SJSA1 (cell line): ENCODE measurements at regions not wholly inside any gene's neighbourhood (a gene's known extent, or its start where the extent isn't known, plus 50 kb on each side); places are given as distances from the start of the nearest gene placed in this dataset.
"Not testable (repeated sequence)": the region's sequence is repeated elsewhere in the genome, so short reads cannot be mapped to it uniquely, and the experiment has no call there.

Experiments
- DNase-seq, 2 experiments: peaks; one replicate each; pipeline ENCODE4 v3.0.0-alpha.2; 2015 to 2020; ENCODE audit warnings: low spot score in 2 of 2, low read depth in 1 of 2
- H3K27ac ChIP-seq: fragments of 250-450 bp; sonication (Bioruptor Pico); 2 replicates; pipeline ENCODE4 v1.5.1; 2020; ENCODE audit warnings: mild to moderate bottlenecking, moderate library complexity
- H3K27me3 ChIP-seq: fragments of 250-450 bp; sonication (Bioruptor Pico); replicated peaks from 2 replicates; pipeline ENCODE4 v1.5.1; 2020; ENCODE audit warnings: mild to moderate bottlenecking, moderate library complexity
- H3K36me3 ChIP-seq: fragments of 250-450 bp; sonication (Bioruptor Pico); 2 replicates; pipeline ENCODE4 v1.5.1; 2020; ENCODE audit warnings: mild to moderate bottlenecking
- H3K4me1 ChIP-seq: fragments of 250-450 bp; sonication (Bioruptor Pico); replicated peaks from 2 replicates; pipeline ENCODE4 v1.6.1; 2021; ENCODE audit warnings: mild to moderate bottlenecking
- H3K4me3 ChIP-seq: fragments of 250-450 bp; sonication (Bioruptor Pico); 2 replicates; pipeline ENCODE4 v1.5.1; 2020; ENCODE audit warnings: mild to moderate bottlenecking
- H3K9me3 ChIP-seq: fragments of 250-450 bp; sonication (Bioruptor Pico); replicated peaks from 2 replicates; pipeline ENCODE4 v1.5.1; 2020; ENCODE audit warnings: mild to moderate bottlenecking

DNA sequence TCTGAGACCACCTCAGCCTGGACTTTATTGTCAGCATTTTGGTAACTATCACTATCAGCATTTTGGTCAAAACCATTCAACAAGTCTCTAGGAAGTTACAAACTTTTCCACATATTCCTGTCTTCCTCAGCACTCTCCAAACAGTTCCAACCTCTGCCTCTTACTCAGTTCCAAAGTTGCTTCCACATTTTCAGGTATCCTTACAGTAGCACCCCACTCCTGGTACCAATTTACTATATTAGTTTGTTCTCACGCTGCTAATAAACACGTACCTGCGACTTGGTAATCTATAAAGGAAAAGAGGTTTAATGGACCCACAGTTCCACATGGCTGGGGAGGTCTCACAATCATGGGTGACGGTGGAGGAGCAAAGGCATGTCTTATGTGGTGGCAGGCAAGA is 551.3 kb downstream of the DMRTA1 start:
- Histone ChIP-seq H3K9me3 (no peaks in the 10 kb centered on the region), H3K4me3 (no peak overlapping the region), H3K4me1 (no peaks in the 10 kb centered on the region), H3K27ac (no peak overlapping the region), H3K27me3 (no peaks in the 10 kb centered on the region), H3K36me3 (no peaks in the 10 kb centered on the region)
- no peak for DNase-seq

- no peaks in the 10 kb centered on the region for H3K4me1 ChIP-seq
- DNase-seq, result no peak
- no peak overlapping the region for H3K4me3 ChIP-seq
- no peaks in the 10 kb centered on the region for H3K27me3 ChIP-seq
- no peaks in the 10 kb centered on the region for H3K9me3 ChIP-seq
- H3K36me3 ChIP-seq, result no peaks in the 10 kb centered on the region
- H3K27ac ChIP-seq, result no peak overlapping the region
Measured at GRCh38 chr9:23005156-23005555, 558.5 kb downstream of the DMRTA1 start.

GRCh38 chr9:23006127-23006526 is 559.5 kb downstream of the DMRTA1 start:
- H3K27me3 ChIP-seq, result no peaks in the 10 kb centered on the region
- no peak overlapping the region for H3K4me3 ChIP-seq
- no peaks in the 10 kb centered on the region for H3K4me1 ChIP-seq
- no peaks in the 10 kb centered on the region for H3K36me3 ChIP-seq
- H3K27ac ChIP-seq, result no peak overlapping the region
- H3K9me3 ChIP-seq, result no peaks in the 10 kb centered on the region
- no peak for DNase-seq

- no peak for DNase-seq
- Histone ChIP-seq H3K4me1 (no peaks in the 10 kb centered on the region), H3K36me3 (no peaks in the 10 kb centered on the region), H3K4me3 (no peak overlapping the region), H3K27me3 (no peaks in the 10 kb centered on the region), H3K9me3 (no peaks in the 10 kb centered on the region), H3K27ac (no peak overlapping the region)
Measured at GRCh38 chr9:23011669-23012068, 565.0 kb downstream of the DMRTA1 start.

GRCh38 chr9:23015557-23015956 is 568.9 kb downstream of the DMRTA1 start:
- Histone ChIP-seq H3K4me3 (no peak overlapping the region), H3K27me3 (no peaks in the 10 kb centered on the region), H3K27ac (no peak overlapping the region), H3K4me1 (no peaks in the 10 kb centered on the region), H3K36me3 (no peaks in the 10 kb centered on the region), H3K9me3 (no peaks in the 10 kb centered on the region)
- DNase-seq, result no peak

DNA sequence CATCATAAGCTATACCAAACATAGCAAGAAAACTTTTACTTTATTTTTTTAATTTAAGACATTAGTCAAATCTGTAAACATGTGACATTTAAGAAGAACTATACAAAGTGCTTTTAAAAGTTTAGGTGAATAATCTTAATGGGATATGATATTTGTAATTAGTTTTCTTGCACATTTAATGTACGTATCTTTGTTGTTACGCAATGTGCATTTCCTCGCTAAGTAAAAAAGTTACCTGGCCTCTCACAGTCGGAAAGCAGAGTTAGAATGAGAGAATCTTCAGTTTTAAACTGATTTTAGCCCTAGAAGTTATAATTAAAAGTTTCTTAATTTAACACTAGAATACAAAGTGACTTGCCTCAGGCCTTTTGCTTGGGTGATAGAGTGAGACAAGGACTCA is 589.8 kb downstream of the DMRTA1 start:
- no peak overlapping the region for H3K27ac ChIP-seq
- no peaks in the 10 kb centered on the region for H3K9me3 ChIP-seq
- no peaks in the 10 kb centered on the region for H3K27me3 ChIP-seq
- no peak overlapping the region for H3K4me3 ChIP-seq
- no peaks in the 10 kb centered on the region for H3K4me1 ChIP-seq
- DNase-seq, result no peak
- no peaks in the 10 kb centered on the region for H3K36me3 ChIP-seq

DNA sequence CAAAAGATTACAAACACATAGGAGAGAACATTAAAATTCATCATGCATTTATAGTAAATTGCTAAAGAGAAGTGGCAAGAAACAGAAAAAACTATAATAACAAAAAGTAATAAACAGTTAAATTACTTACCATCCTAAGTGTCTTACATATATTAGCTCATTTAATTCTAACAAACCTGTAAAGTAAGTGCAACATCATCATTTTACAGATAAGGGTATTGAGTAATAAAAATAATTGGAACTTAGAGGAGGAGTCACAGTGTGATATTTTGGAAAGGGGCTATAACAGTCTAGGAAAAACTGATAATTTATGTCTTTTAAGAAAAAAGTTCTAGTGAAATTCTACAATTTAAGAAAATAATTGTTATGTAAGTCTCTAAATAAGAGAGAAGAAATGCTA is 592.8 kb downstream of the DMRTA1 start:
- H3K9me3 ChIP-seq, result no peaks in the 10 kb centered on the region
- H3K27me3 ChIP-seq, result no peaks in the 10 kb centered on the region
- H3K4me3 ChIP-seq, result no peak overlapping the region
- no peak overlapping the region for H3K27ac ChIP-seq
- no peaks in the 10 kb centered on the region for H3K4me1 ChIP-seq
- no peaks in the 10 kb centered on the region for H3K36me3 ChIP-seq
- no peak for DNase-seq

DNA sequence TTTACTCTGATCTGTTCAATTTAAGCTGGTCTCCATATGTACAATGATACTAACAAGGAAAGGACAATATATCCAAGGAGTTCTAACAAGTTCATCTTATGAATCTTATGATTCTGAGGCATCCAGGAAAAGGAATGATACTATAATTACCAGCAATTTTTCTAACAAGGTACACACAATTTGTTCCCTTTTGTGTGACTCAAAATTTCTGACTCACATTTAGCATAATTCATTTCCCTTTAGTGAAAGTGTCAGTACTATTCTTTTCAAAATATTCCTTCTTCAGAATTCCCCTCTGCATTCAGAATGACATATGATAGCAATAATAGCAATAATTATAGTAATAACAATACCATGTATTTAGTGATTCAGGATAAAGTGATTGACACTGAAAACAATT is 594.8 kb downstream of the DMRTA1 start:
- DNase-seq, result no peak
- H3K27ac ChIP-seq, result no peak overlapping the region
- H3K36me3 ChIP-seq, result no peaks in the 10 kb centered on the region
- no peak overlapping the region for H3K4me3 ChIP-seq
- H3K9me3 ChIP-seq, result no peaks in the 10 kb centered on the region
- H3K4me1 ChIP-seq, result no peaks in the 10 kb centered on the region
- no peaks in the 10 kb centered on the region for H3K27me3 ChIP-seq

DNA sequence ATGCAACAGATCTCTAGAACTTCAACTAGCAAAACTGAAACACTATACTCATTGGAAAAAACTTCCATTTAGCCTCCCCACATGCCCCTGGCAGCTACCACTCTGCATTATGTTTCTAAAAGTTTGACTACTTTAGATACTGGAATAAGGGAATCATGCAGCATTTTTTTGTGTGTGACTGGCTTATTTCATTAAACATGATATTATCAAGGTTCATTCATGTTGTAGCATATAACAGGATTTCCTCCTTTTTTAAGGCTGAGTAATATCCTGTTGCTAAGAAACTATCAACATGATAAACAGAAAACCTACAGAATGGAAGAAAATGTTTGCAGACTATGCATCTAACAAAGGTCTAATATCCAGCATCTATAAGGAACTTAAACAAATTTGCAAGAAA is 597.9 kb downstream of the DMRTA1 start:
- Histone ChIP-seq H3K9me3 (no peaks in the 10 kb centered on the region), H3K4me1 (no peaks in the 10 kb centered on the region), H3K36me3 (no peaks in the 10 kb centered on the region), H3K27me3 (no peaks in the 10 kb centered on the region), H3K27ac (no peak overlapping the region), H3K4me3 (no peak overlapping the region)
- DNase-seq, result no peak

- H3K4me3 ChIP-seq, H3K36me3 ChIP-seq, H3K27ac ChIP-seq, H3K27me3 ChIP-seq, H3K9me3 ChIP-seq, DNase-seq, H3K4me1 ChIP-seq: not testable (repeated sequence)
Measured at GRCh38 chr9:23046026-23046425, 599.4 kb downstream of the DMRTA1 start.

GRCh38 chr9:23050548-23050947 is 603.9 kb downstream of the DMRTA1 start:
- no peak for DNase-seq
- Histone ChIP-seq H3K36me3 (no peaks in the 10 kb centered on the region), H3K27ac (no peak overlapping the region), H3K4me1 (no peaks in the 10 kb centered on the region), H3K4me3 (no peak overlapping the region), H3K27me3 (no peaks in the 10 kb centered on the region), H3K9me3 (no peaks in the 10 kb centered on the region)

DNA sequence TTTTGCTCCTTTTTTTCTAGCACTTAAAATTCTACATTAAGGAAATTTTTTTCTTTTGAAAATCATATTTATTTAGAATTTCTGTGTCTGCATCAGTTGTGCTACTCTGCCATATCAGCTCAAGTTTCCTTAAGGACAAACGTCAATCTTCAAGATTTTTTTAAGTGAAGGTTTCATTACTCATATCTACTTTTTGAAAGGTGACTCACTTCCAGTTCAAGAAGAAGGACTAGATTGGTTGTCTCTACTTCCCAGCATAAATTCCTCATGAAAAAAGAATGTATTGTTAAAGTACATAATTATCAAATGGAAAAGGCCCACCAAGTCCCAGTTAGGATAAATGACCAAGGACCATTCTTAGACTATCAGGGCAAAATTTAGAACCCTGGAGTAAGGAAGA is 626.5 kb downstream of the DMRTA1 start:
- Histone ChIP-seq H3K4me3 (no peak overlapping the region), H3K27ac (no peak overlapping the region), H3K36me3 (no peaks in the 10 kb centered on the region), H3K9me3 (no peaks in the 10 kb centered on the region), H3K4me1 (no peaks in the 10 kb centered on the region), H3K27me3 (no peaks in the 10 kb centered on the region)
- no peak for DNase-seq

GRCh38 chr9:23079798-23080197 is 633.2 kb downstream of the DMRTA1 start:
- no peak overlapping the region for H3K4me3 ChIP-seq
- DNase-seq, result no peak

GRCh38 chr9:23081377-23081776 is 634.8 kb downstream of the DMRTA1 start:
- no peak overlapping the region for H3K27ac ChIP-seq
- H3K4me3 ChIP-seq, result no peak overlapping the region
- H3K36me3 ChIP-seq, result no peaks in the 10 kb centered on the region
- DNase-seq, result no peak
- H3K27me3 ChIP-seq, result no peaks in the 10 kb centered on the region
- H3K9me3 ChIP-seq, result no peaks in the 10 kb centered on the region
- H3K4me1 ChIP-seq, result no peaks in the 10 kb centered on the region

More at GRCh38 chr9:23079798-23080197, 633.2 kb downstream of the DMRTA1 start:
- Histone ChIP-seq H3K9me3 (no peaks in the 10 kb centered on the region), H3K4me1 (no peaks in the 10 kb centered on the region), H3K36me3 (no peaks in the 10 kb centered on the region), H3K27me3 (no peaks in the 10 kb centered on the region), H3K27ac (no peak overlapping the region)

- DNase-seq, result no peak
- no peaks in the 10 kb centered on the region for H3K36me3 ChIP-seq
- H3K4me3 ChIP-seq, result no peak overlapping the region
Measured at GRCh38 chr9:23088932-23089364, 642.3 kb downstream of the DMRTA1 start.

More at GRCh38 chr9:23088932-23089364, 642.3 kb downstream of the DMRTA1 start:
- Histone ChIP-seq H3K27ac (no peak overlapping the region), H3K4me1 (no peaks in the 10 kb centered on the region), H3K9me3 (no peaks in the 10 kb centered on the region), H3K27me3 (no peaks in the 10 kb centered on the region)
